Activated CD8-positive, alpha-beta T cell treated with anti-CD3 and anti-CD28 coated beads for 36 hours (primary cell): ENCODE measurements at regions not wholly inside any gene's neighbourhood (a gene's known extent, or its start where the extent isn't known, plus 50 kb on each side); places are given as distances from the start of the nearest gene placed in this dataset.

Experiments
- ATAC-seq: fragments of 200-7000 bp; cut with Tn5 transposase; one replicate; pipeline ENCODE4 v1.10.0; 2021; ENCODE audit warnings: mild to moderate bottlenecking, moderate library complexity
- CTCF ChIA-PET: fragments of 350-600 bp; sonication (Branson Sonifier 250); formaldehyde crosslinking; loops from one replicate; lab custom pipeline; 2021; ENCODE audit warnings: antibody characterized with exemption; lab: Charles Lee
- POLR2A ChIA-PET: fragments of 350-600 bp; sonication (Branson Sonifier 250); formaldehyde crosslinking; loops from one replicate; lab custom pipeline; 2021; ENCODE audit warnings: antibody characterized with exemption; lab: Charles Lee
- DNase-seq: peaks from one replicate; pipeline ENCODE4 v3.0.0-alpha.2; 2020
- H3K27ac Mint-ChIP-seq: one replicate; pipeline ENCODE4 v1.8.0; 2021; ENCODE audit warnings: mild to moderate bottlenecking, mixed read lengths
- H3K27me3 Mint-ChIP-seq: one replicate; pipeline ENCODE4 v1.8.0; 2021; ENCODE audit warnings: mixed read lengths
- H3K36me3 Mint-ChIP-seq: one replicate; pipeline ENCODE4 v1.8.0; 2021; ENCODE audit warnings: low read depth, mixed read lengths
- H3K4me1 Mint-ChIP-seq: one replicate; pipeline ENCODE4 v1.8.0; 2021; ENCODE audit warnings: low read depth, mixed read lengths
- H3K4me3 Mint-ChIP-seq: one replicate; pipeline ENCODE4 v1.8.0; 2021; ENCODE audit warnings: mild to moderate bottlenecking, moderate library complexity, mixed read lengths
- H3K9me3 Mint-ChIP-seq: one replicate; pipeline ENCODE4 v1.8.0; 2021; ENCODE audit warnings: mixed read lengths
- intact Hi-C: fragments of 100-400 bp; cut with micrococcal nuclease; formaldehyde crosslinking; loops from one replicate; pipeline ENCODE4 v1.10.0; 2022
- TF ChIP-seq, protein P1 (sequence below): fragments of 200-600 bp; IDR thresholded peaks from one replicate; pipeline ENCODE4 v1.8.0; 2022; ENCODE audit warnings: antibody characterized with exemption, mild to moderate bottlenecking

DNA sequence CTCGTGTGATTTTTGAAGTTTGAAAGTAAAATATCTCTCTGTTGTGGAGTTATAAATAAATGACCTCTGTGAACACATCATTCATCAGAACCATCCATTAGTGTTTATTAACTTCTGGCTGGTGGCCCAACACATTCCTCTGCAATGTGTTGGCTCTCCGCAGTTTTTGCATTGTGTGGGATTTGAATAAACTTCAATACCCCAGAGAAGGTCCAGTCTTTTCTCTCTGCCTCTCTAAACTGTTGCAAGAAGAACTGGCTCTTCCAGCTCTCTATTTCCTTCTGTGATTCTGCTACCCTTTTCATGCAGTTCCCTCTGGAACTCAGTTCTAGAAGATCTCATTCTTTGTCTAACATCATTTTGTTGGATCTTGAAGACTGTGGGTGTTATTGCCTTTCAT is 125.0 kb upstream of the ARHGAP42 start:
- no peaks in the 10 kb centered on the region for H3K36me3 Mint-ChIP-seq
- ATAC-seq = no peak
- no peaks in the 10 kb centered on the region for H3K9me3 Mint-ChIP-seq
- H3K27me3 Mint-ChIP-seq = peaks cover 2% of the 10 kb centered on the region
- ChIA-PET POLR2A (interaction anchor here (0.6 kb wide), 1 partner anchor 18 kb away, joined by 3 read pairs; no protein-coding TSS in a partner anchor), CTCF (interaction anchor here (1.6 kb wide), 1 partner anchor 15 kb away, joined by 3 read pairs; no protein-coding TSS in a partner anchor)
- intact Hi-C loops = no loop called here
- H3K4me1 Mint-ChIP-seq = no peaks in the 10 kb centered on the region
- TF ChIP-seq, protein P1, sequence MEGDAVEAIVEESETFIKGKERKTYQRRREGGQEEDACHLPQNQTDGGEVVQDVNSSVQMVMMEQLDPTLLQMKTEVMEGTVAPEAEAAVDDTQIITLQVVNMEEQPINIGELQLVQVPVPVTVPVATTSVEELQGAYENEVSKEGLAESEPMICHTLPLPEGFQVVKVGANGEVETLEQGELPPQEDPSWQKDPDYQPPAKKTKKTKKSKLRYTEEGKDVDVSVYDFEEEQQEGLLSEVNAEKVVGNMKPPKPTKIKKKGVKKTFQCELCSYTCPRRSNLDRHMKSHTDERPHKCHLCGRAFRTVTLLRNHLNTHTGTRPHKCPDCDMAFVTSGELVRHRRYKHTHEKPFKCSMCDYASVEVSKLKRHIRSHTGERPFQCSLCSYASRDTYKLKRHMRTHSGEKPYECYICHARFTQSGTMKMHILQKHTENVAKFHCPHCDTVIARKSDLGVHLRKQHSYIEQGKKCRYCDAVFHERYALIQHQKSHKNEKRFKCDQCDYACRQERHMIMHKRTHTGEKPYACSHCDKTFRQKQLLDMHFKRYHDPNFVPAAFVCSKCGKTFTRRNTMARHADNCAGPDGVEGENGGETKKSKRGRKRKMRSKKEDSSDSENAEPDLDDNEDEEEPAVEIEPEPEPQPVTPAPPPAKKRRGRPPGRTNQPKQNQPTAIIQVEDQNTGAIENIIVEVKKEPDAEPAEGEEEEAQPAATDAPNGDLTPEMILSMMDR = no peak
- no peak for DNase-seq
- no peak overlapping the region for H3K4me3 Mint-ChIP-seq
- H3K27ac Mint-ChIP-seq = no peak overlapping the region

DNA sequence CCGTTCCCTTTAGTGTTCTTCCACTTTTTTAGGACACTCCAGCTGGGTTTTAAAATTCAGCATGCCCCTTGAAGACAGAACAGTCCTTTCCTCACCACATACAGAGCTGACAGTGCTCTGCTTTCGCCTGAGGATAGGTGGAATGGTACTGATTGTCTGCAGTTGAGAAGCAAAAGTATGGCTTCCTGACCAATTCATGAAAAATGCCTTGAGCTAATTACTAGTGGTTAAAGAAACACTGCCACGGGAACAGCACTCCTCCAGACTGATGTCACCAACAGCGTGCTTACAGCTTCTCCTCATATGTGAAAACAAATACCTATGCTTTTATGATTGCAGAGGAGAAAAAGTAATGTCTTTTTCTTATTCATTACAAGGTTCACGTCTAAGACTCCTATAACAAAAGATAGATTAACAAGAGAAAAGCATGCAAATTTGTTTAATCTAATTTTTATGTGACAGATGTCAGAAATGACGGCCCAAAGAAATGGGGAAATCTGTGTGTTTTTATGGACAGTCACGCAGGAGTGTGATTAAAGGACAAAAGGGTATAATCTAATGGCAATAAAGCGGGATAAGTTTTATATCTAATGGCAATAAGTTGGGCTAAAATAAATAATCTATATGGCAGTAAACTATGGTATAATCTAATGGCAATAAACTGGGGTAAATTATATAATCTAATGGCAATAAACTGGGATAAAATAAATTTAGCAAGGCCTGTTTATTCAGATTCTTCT is 123.4 kb upstream of the ARHGAP42 start:
- POLR2A ChIA-PET = no interaction called here
- TF ChIP-seq, protein P1 = no peak
- no peak overlapping the region for H3K27ac Mint-ChIP-seq
- no peak for DNase-seq
- ATAC-seq = no peak
- intact Hi-C loops = no loop called here
- H3K4me3 Mint-ChIP-seq = no peak overlapping the region
- CTCF ChIA-PET = no interaction called here
- H3K27me3 Mint-ChIP-seq = peaks cover 2% of the 10 kb centered on the region
- no peaks in the 10 kb centered on the region for H3K36me3 Mint-ChIP-seq
- no peaks in the 10 kb centered on the region for H3K4me1 Mint-ChIP-seq
- H3K9me3 Mint-ChIP-seq = no peaks in the 10 kb centered on the region

DNA sequence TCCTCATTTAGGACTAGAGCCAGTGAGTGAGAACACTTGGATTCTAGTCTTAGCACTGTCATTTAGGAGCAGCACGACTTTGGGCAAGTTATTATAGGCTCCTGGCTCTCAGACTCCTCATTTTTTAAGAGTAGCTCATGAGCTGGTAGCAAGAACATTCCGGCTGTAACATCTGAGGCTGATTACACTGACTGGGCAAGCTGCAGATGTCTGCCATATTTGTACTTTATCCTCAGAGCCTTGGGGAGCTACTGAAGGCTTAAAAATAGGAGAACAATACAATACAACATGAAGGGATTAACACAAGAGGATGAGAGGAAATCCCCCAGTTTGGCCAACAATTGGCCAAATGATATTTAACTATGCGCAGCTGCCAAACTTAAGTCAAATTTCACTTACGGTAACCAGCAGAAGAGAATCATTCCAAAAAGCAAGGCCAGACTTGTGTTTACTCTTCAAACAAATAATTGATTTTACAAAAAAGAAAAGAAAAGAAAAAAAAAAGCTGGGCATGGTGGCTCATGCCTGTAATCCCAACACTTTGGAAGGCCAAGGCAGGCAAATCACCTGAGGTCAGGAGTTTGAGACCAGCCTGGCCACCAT is 113.1 kb upstream of the ARHGAP42 start:
- CTCF ChIA-PET = no interaction called here
- Mint-ChIP-seq H3K27me3 (peaks cover 1% of the 10 kb centered on the region), H3K4me1 (no peaks in the 10 kb centered on the region), H3K27ac (no peak overlapping the region), H3K36me3 (no peaks in the 10 kb centered on the region), H3K9me3 (no peaks in the 10 kb centered on the region), H3K4me3 (no peak overlapping the region)
- DNase-seq (no peak), ATAC-seq (no peak)
- POLR2A ChIA-PET = no interaction called here
- TF ChIP-seq, protein P1 = no peak
- intact Hi-C loops = loop anchor here (10.0 kb wide), 2 partner anchors 281 to 351 kb away; no protein-coding TSS in a partner anchor

DNA sequence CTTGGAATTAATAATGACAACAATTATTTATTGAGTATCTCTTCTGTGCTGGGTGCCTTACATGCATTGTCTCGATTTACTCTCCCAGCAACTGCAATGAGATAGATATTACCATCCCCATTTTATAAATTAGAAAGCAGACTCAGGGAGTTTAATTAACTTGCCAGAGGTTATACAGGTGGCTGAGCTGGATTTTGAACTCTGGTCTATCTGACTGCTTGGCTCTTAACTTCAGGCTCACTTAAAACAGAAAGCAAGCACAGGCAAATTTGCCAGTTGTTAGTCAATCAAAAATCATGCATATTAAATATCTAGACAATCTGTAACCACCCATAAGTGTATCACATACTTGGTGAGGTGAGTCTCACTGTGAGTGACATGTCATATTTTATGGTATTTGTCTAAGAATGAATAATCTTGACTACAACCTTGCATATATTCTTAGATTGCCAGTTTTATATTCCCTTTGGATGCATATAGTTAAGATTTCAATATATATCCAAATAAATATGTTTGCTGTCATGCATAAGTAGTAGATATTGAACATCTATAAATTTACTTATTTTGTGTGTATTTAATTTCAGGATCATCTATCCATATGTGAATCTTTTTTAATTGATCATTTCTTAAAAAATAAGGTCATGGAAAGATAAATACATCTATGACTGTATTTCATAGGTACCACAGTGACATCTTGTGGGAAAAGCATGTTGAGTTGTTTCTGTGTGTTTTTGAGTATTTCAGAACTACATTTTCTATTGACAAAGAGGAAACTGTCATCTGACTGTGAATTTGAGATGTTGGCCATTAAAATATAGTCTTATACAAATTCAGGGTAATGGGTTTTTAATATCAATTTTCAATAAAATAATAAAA is 112.0 kb upstream of the ARHGAP42 start:
- intact Hi-C loops = loop anchor here (10.0 kb wide), 2 partner anchors 280 to 350 kb away; no protein-coding TSS in a partner anchor
- TF ChIP-seq, protein P1 = no peak
- Mint-ChIP-seq H3K9me3 (no peaks in the 10 kb centered on the region), H3K36me3 (no peaks in the 10 kb centered on the region), H3K27me3 (peaks cover 1% of the 10 kb centered on the region), H3K27ac (no peak overlapping the region), H3K4me3 (no peak overlapping the region), H3K4me1 (no peaks in the 10 kb centered on the region)
- ChIA-PET POLR2A (no interaction called here), CTCF (no interaction called here)
- DNase-seq (no peak), ATAC-seq (no peak)
